Hepatocyte (in vitro differentiated cells): ENCODE measurements at regions not wholly inside any gene's neighbourhood (a gene's known extent, or its start where the extent isn't known, plus 50 kb on each side); places are given as distances from the start of the nearest gene placed in this dataset.

ENCODE experiments used
- EZH2 ChIP-seq: fragments of 200-600 bp; sonication (generic); IDR thresholded peaks from 2 replicates; pipeline ENCODE4 v1.6.1; 2016; ENCODE audit warnings: antibody characterized with exemption, mild to moderate bottlenecking, borderline replicate concordance
- EZH2phosphoT487 ChIP-seq: fragments of 200-600 bp; sonication (generic); IDR thresholded peaks from one replicate; pipeline ENCODE4 v1.6.1; 2018; ENCODE audit warnings: antibody characterized with exemption, mild to moderate bottlenecking, low read depth, moderate library complexity; ENCODE audit not compliant: unreplicated experiment, severe bottlenecking
- TF ChIP-seq, protein P1 (sequence below): fragments of 200-600 bp; sonication (generic); IDR thresholded peaks from 2 replicates; pipeline ENCODE4 v1.5.1; 2016; ENCODE audit warnings: antibody characterized with exemption, mild to moderate bottlenecking; ENCODE audit not compliant: poor library complexity

DNA sequence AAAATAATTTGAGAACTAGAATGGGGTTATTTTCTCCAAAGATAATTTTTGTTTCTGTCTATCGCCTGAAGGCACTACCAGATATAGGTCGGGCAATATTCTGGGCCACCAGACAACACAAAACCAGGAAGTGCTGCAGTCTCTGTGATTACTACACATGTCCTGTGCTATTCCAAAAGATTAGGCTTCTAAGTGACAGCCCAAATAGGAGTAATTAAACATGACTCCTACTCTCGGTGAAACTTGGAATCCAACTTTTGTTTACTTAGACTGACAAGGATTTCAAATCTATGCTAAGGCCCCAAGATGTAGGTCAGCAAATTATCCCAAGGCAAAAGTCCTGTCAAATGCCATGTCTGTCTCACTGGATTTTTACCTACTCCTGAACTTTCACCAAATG is 157.6 kb upstream of the LRFN5 start:
- TF ChIP-seq, protein P1, sequence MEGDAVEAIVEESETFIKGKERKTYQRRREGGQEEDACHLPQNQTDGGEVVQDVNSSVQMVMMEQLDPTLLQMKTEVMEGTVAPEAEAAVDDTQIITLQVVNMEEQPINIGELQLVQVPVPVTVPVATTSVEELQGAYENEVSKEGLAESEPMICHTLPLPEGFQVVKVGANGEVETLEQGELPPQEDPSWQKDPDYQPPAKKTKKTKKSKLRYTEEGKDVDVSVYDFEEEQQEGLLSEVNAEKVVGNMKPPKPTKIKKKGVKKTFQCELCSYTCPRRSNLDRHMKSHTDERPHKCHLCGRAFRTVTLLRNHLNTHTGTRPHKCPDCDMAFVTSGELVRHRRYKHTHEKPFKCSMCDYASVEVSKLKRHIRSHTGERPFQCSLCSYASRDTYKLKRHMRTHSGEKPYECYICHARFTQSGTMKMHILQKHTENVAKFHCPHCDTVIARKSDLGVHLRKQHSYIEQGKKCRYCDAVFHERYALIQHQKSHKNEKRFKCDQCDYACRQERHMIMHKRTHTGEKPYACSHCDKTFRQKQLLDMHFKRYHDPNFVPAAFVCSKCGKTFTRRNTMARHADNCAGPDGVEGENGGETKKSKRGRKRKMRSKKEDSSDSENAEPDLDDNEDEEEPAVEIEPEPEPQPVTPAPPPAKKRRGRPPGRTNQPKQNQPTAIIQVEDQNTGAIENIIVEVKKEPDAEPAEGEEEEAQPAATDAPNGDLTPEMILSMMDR: no peak
- TF ChIP-seq EZH2 (no peak), EZH2phosphoT487 (no peak)
